ENCODE measurements at regions not wholly inside any gene's neighbourhood (a gene's known extent, or its start where the extent isn't known, plus 50 kb on each side); places are given as distances from the start of the nearest gene placed in this dataset.

- H3K9me3 ChIP-seq (ENCODE audit: low read depth, low read length), result no peaks in the 10 kb centered on the region
- no peak overlapping the region for H3K4me2 ChIP-seq (ENCODE audit: insufficient read depth, low read length)
- H4K20me1 ChIP-seq (ENCODE audit: insufficient read depth, low read length), result no peaks in the 10 kb centered on the region
- no peak for DNase-seq (ENCODE audit: insufficient read length, low spot score, missing footprints)
- no peak overlapping the region for H3K4me3 ChIP-seq (ENCODE audit: insufficient read depth, low read length)
- H3K36me3 ChIP-seq (ENCODE audit: insufficient read depth, low read length), result no peaks in the 10 kb centered on the region
- H3K79me2 ChIP-seq (ENCODE audit: insufficient read depth, low read length), result no peaks in the 10 kb centered on the region
- no peaks in the 10 kb centered on the region for H3K27me3 ChIP-seq (ENCODE audit: insufficient read depth, low read length)
- no peak for TF ChIP-seq CTCF (IDR thresholded peaks at IDR 0.05; ENCODE audit: extremely low read depth, low read depth, low read length)
- no peaks in the 10 kb centered on the region for H3K4me1 ChIP-seq (ENCODE audit: insufficient read depth, low read length)
- no peak overlapping the region for H3K27ac ChIP-seq (ENCODE audit: low read depth, low read length)
- no peak overlapping the region for H2AFZ ChIP-seq (ENCODE audit: low read length)
These were observed 270.1 kb upstream of the FTMT start for GRCh38 chr5:121581588-121581987.

DNA sequence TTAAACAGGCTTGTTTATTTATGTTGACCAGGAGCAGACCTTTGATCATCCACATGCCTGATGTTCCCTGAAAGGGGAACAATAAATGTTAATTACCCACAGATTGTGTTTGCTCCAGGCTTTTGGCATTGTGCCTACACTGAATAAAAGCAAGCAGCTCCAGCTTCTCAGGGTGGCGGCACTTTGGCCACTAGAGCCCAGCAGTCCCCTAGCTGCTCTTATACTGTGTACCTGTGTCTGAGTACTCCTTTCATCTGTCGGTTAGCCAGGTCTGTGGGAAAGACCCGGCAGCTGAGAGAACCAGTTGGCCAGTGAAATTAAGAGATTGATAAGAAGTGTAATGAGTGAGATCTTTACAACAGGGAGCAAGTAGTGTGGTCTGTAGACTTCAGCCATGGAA is 254.8 kb upstream of the FTMT start:
- Histone ChIP-seq H3K4me2 (ENCODE audit: insufficient read depth, low read length) (no peak overlapping the region), H3K79me2 (ENCODE audit: insufficient read depth, low read length) (no peaks in the 10 kb centered on the region), H3K27me3 (ENCODE audit: insufficient read depth, low read length) (no peaks in the 10 kb centered on the region), H3K36me3 (ENCODE audit: insufficient read depth, low read length) (no peaks in the 10 kb centered on the region), H3K9me3 (ENCODE audit: low read depth, low read length) (no peaks in the 10 kb centered on the region), H4K20me1 (ENCODE audit: insufficient read depth, low read length) (no peaks in the 10 kb centered on the region), H3K27ac (ENCODE audit: low read depth, low read length) (no peak overlapping the region), H3K4me1 (ENCODE audit: insufficient read depth, low read length) (no peaks in the 10 kb centered on the region), H2AFZ (ENCODE audit: low read length) (no peak overlapping the region), H3K4me3 (ENCODE audit: insufficient read depth, low read length) (no peak overlapping the region)
- no peak for TF ChIP-seq CTCF (IDR thresholded peaks at IDR 0.05; ENCODE audit: extremely low read depth, low read depth, low read length)
- DNase-seq (ENCODE audit: insufficient read length, low spot score, missing footprints), result no peak

DNA sequence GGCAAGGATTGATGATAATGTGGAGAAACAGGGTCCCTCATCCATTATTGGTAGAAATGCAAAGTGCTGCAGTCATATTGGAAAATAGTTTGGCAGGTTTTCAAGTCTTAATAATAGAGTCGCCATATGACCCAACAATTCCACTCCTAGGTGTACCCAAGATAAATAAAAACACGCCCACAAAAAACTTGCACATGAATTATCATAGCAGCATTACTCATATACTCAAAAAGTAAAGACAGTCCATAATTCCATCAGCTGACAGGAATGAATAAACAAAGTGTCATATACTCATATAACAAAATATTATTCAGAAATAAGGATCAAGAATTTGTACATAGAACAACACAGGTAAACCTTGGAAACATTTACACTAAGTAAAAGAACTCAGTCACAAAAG is 242.9 kb upstream of the FTMT start:
- Histone ChIP-seq H4K20me1 (ENCODE audit: insufficient read depth, low read length) (no peaks in the 10 kb centered on the region), H3K36me3 (ENCODE audit: insufficient read depth, low read length) (no peaks in the 10 kb centered on the region), H3K4me3 (ENCODE audit: insufficient read depth, low read length) (no peak overlapping the region), H3K27me3 (ENCODE audit: insufficient read depth, low read length) (no peaks in the 10 kb centered on the region), H2AFZ (ENCODE audit: low read length) (no peak overlapping the region), H3K9me3 (ENCODE audit: low read depth, low read length) (no peaks in the 10 kb centered on the region), H3K79me2 (ENCODE audit: insufficient read depth, low read length) (no peaks in the 10 kb centered on the region), H3K27ac (ENCODE audit: low read depth, low read length) (no peak overlapping the region), H3K4me1 (ENCODE audit: insufficient read depth, low read length) (no peaks in the 10 kb centered on the region), H3K4me2 (ENCODE audit: insufficient read depth, low read length) (no peak overlapping the region)
- DNase-seq (ENCODE audit: insufficient read length, low spot score, missing footprints), result no peak
- TF ChIP-seq CTCF (IDR thresholded peaks at IDR 0.05; ENCODE audit: extremely low read depth, low read depth, low read length), result no peak

DNA sequence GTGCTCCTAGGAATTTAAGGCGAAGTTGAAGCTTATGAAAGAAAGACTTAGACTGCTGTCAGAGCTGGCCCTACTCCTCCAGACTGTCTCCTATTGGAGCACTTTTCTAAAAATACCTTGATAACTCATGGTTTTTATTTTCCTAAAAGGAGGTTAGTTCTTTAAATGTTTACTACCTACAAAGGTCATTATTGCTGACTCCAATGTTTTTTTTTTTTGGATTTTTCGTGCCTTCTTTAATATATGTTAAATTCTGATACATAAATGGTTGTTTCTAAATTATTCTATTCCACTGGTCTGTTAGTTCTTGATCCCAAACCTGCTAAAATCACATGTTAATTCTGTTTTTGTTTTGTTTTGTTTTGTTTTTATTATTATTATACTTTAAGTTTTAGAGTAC is 227.6 kb upstream of the FTMT start:
- DNase-seq (ENCODE audit: insufficient read length, low spot score, missing footprints), result no peak
- H3K27me3 ChIP-seq (ENCODE audit: insufficient read depth, low read length), result no peaks in the 10 kb centered on the region
- H3K4me2 ChIP-seq (ENCODE audit: insufficient read depth, low read length), result no peak overlapping the region
- no peaks in the 10 kb centered on the region for H3K9me3 ChIP-seq (ENCODE audit: low read depth, low read length)
- no peaks in the 10 kb centered on the region for H4K20me1 ChIP-seq (ENCODE audit: insufficient read depth, low read length)
- H2AFZ ChIP-seq (ENCODE audit: low read length), result no peak overlapping the region
- no peak overlapping the region for H3K27ac ChIP-seq (ENCODE audit: low read depth, low read length)
- H3K79me2 ChIP-seq (ENCODE audit: insufficient read depth, low read length), result no peaks in the 10 kb centered on the region
- H3K36me3 ChIP-seq (ENCODE audit: insufficient read depth, low read length), result no peaks in the 10 kb centered on the region
- TF ChIP-seq CTCF (IDR thresholded peaks at IDR 0.05; ENCODE audit: extremely low read depth, low read depth, low read length), result no peak
- no peaks in the 10 kb centered on the region for H3K4me1 ChIP-seq (ENCODE audit: insufficient read depth, low read length)
- H3K4me3 ChIP-seq (ENCODE audit: insufficient read depth, low read length), result no peak overlapping the region

Measured in osteoblast (primary cell).